ENCODE measurements at regions not wholly inside any gene's neighbourhood (a gene's known extent, or its start where the extent isn't known, plus 50 kb on each side); places are given as distances from the start of the nearest gene placed in this dataset.

DNA sequence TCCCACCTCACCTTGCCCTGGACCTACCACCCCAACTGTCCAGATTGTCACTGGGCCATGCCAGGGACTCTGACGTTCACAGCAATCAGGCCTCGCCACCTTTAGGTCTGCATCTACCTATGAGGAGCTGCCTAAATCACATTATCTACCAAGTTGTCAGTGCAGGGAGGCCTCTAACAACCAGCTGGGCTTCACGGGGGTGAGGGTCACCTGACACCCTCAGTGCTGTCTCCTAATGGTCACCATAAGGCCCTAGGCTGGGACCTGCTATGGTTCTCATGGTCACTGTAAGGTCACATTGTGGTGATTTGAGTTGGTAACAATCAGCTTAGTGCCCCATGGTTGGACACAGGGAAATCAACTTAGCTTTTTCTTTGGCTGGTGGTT lies 119.2 kb upstream of the CXCL14 start:
- TF ChIP-seq ZBTB7A (IDR thresholded peaks at IDR 0.05; ENCODE audit: low read depth), result no peak
- no peak for TF ChIP-seq CREB1 (IDR thresholded peaks at IDR 0.05; ENCODE audit: low read depth)
- TF ChIP-seq TAF1 (IDR thresholded peaks at IDR 0.05; ENCODE audit: low read depth), result no peak
- TF ChIP-seq, protein P1, sequence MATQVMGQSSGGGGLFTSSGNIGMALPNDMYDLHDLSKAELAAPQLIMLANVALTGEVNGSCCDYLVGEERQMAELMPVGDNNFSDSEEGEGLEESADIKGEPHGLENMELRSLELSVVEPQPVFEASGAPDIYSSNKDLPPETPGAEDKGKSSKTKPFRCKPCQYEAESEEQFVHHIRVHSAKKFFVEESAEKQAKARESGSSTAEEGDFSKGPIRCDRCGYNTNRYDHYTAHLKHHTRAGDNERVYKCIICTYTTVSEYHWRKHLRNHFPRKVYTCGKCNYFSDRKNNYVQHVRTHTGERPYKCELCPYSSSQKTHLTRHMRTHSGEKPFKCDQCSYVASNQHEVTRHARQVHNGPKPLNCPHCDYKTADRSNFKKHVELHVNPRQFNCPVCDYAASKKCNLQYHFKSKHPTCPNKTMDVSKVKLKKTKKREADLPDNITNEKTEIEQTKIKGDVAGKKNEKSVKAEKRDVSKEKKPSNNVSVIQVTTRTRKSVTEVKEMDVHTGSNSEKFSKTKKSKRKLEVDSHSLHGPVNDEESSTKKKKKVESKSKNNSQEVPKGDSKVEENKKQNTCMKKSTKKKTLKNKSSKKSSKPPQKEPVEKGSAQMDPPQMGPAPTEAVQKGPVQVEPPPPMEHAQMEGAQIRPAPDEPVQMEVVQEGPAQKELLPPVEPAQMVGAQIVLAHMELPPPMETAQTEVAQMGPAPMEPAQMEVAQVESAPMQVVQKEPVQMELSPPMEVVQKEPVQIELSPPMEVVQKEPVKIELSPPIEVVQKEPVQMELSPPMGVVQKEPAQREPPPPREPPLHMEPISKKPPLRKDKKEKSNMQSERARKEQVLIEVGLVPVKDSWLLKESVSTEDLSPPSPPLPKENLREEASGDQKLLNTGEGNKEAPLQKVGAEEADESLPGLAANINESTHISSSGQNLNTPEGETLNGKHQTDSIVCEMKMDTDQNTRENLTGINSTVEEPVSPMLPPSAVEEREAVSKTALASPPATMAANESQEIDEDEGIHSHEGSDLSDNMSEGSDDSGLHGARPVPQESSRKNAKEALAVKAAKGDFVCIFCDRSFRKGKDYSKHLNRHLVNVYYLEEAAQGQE (IDR thresholded peaks at IDR 0.05; ENCODE audit: low read depth), result no peak
- no peak for TF ChIP-seq TCF12 (IDR thresholded peaks at IDR 0.05; ENCODE audit: low read depth)
- no peak for TF ChIP-seq RAD21 (IDR thresholded peaks at IDR 0.05; ENCODE audit: low read depth)
- no peak for TF ChIP-seq EP300 (IDR thresholded peaks at IDR 0.05; ENCODE audit: borderline replicate concordance)
- no peak for TF ChIP-seq FOXM1 (IDR thresholded peaks at IDR 0.05; ENCODE audit: borderline replicate concordance, low read depth)
- no peak for TF ChIP-seq CEBPB (IDR thresholded peaks at IDR 0.05)
- TF ChIP-seq, protein P2, sequence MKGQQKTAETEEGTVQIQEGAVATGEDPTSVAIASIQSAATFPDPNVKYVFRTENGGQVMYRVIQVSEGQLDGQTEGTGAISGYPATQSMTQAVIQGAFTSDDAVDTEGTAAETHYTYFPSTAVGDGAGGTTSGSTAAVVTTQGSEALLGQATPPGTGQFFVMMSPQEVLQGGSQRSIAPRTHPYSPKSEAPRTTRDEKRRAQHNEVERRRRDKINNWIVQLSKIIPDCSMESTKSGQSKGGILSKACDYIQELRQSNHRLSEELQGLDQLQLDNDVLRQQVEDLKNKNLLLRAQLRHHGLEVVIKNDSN (IDR thresholded peaks at IDR 0.05), result no peak
- TF ChIP-seq, protein P3, sequence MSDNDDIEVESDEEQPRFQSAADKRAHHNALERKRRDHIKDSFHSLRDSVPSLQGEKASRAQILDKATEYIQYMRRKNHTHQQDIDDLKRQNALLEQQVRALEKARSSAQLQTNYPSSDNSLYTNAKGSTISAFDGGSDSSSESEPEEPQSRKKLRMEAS (IDR thresholded peaks at IDR 0.05), result no peak
- TF ChIP-seq NFIC (IDR thresholded peaks at IDR 0.05), result no peak
- no peak for TF ChIP-seq YY1 (IDR thresholded peaks at IDR 0.05; ENCODE audit: low read depth)

All from Ishikawa (cell line).